Smooth muscle cell (in vitro differentiated cells): ENCODE measurements at regions not wholly inside any gene's neighbourhood (a gene's known extent, or its start where the extent isn't known, plus 50 kb on each side); places are given as distances from the start of the nearest gene placed in this dataset.

Experiments used
- DNase-seq: peaks from one replicate; lab custom pipeline; 2025; ENCODE audit not compliant: unreplicated experiment; lab: John Stamatoyannopoulos, UW
- H2AFZ ChIP-seq: fragments of 200-600 bp; sonication (generic); 2 replicates; pipeline ENCODE4 v1.6.0; 2016; ENCODE audit warnings: antibody characterized with exemption, low read depth, mild to moderate bottlenecking
- H3F3A ChIP-seq: fragments of 200-600 bp; sonication (generic); 2 replicates; pipeline ENCODE4 v1.6.0; 2017; ENCODE audit warnings: antibody characterized with exemption, low read depth
- H3K27ac ChIP-seq: fragments of 200-600 bp; sonication (generic); 2 replicates; pipeline ENCODE4 v1.5.1; 2016; ENCODE audit warnings: low read depth, mild to moderate bottlenecking
- H3K27me3 ChIP-seq: fragments of 200-600 bp; sonication (generic); 2 replicates; pipeline ENCODE4 v1.6.1; 2016; ENCODE audit warnings: low read depth, mild to moderate bottlenecking
- H3K36me3 ChIP-seq: fragments of 200-600 bp; sonication (generic); 2 replicates; pipeline ENCODE4 v1.5.1; 2016; ENCODE audit warnings: low read depth
- H3K4me1 ChIP-seq: fragments of 200-600 bp; sonication (generic); 2 replicates; pipeline ENCODE4 v1.5.1; 2016; ENCODE audit warnings: low read depth
- H3K4me2 ChIP-seq: fragments of 200-600 bp; sonication (generic); 2 replicates; pipeline ENCODE4 v1.6.0; 2016; ENCODE audit warnings: mild to moderate bottlenecking
- H3K4me3 ChIP-seq: fragments of 200-600 bp; sonication (generic); 2 replicates; pipeline ENCODE4 v1.5.1; 2016; ENCODE audit warnings: mild to moderate bottlenecking
- H3K79me2 ChIP-seq: fragments of 200-600 bp; sonication (generic); 2 replicates; pipeline ENCODE4 v1.6.0; 2016; ENCODE audit warnings: low read depth, mild to moderate bottlenecking
- H3K9ac ChIP-seq: fragments of 200-600 bp; sonication (generic); 2 replicates; pipeline ENCODE4 v1.6.0; 2016; ENCODE audit warnings: low read depth
- H3K9me3 ChIP-seq: fragments of 200-600 bp; sonication (generic); replicated peaks from 2 replicates; pipeline ENCODE4 v1.5.1; 2016; ENCODE audit warnings: low read depth
- H4K20me1 ChIP-seq: fragments of 200-600 bp; sonication (generic); 2 replicates; pipeline ENCODE4 v1.6.0; 2016; ENCODE audit warnings: low read depth
- WGBS: methylation state at CpG from one replicate; pipeline ENCODE4 v1.1.7; 2016; ENCODE audit warnings: low lambda C conversion rate; 5-methylcytosine and 5-hydroxymethylcytosine counted together
- TF ChIP-seq, protein P1 (sequence below): fragments of 200-600 bp; sonication (generic); IDR thresholded peaks from 2 replicates; pipeline ENCODE4 v1.5.1; 2017; ENCODE audit warnings: borderline replicate concordance, mild to moderate bottlenecking, antibody characterized with exemption; ENCODE audit not compliant: insufficient read depth, poor library complexity, severe bottlenecking

DNA sequence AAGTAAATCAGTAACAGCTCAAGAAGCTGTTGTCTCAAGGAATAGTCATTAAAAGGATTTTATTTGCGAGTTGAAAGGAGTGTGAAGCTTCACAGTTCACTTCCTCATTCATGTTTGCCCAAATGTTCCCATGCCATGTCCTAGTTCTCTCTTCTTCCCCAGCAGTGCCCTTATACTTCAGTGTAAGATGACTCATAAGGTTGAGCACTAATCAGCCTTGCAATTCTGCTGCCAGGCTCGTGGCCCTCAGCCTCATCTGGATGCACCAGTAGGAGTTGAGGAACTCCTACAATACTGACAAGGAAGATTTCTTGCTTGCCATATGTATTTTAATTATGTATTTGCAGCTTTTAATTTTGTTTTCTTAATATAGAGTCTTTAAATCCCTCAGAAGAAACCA is 1980.4 kb downstream of the SUCLG1 start:
- WGBS: 72% methylated on average over 2 of the region's 2 CpGs
- H3K27me3 ChIP-seq: no peaks in the 10 kb centered on the region
- H3K9me3 ChIP-seq: no peaks in the 10 kb centered on the region
- TF ChIP-seq, protein P1, sequence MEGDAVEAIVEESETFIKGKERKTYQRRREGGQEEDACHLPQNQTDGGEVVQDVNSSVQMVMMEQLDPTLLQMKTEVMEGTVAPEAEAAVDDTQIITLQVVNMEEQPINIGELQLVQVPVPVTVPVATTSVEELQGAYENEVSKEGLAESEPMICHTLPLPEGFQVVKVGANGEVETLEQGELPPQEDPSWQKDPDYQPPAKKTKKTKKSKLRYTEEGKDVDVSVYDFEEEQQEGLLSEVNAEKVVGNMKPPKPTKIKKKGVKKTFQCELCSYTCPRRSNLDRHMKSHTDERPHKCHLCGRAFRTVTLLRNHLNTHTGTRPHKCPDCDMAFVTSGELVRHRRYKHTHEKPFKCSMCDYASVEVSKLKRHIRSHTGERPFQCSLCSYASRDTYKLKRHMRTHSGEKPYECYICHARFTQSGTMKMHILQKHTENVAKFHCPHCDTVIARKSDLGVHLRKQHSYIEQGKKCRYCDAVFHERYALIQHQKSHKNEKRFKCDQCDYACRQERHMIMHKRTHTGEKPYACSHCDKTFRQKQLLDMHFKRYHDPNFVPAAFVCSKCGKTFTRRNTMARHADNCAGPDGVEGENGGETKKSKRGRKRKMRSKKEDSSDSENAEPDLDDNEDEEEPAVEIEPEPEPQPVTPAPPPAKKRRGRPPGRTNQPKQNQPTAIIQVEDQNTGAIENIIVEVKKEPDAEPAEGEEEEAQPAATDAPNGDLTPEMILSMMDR: no peak
- H3K36me3 ChIP-seq: no peaks in the 10 kb centered on the region
- H3K9ac ChIP-seq: no peak overlapping the region
- no peak overlapping the region for H3K27ac ChIP-seq
- H3K4me3 ChIP-seq: no peak overlapping the region
- H4K20me1 ChIP-seq: no peaks in the 10 kb centered on the region
- no peak for DNase-seq
- no peaks in the 10 kb centered on the region for H3F3A ChIP-seq
- no peak overlapping the region for H3K4me2 ChIP-seq
- no peaks in the 10 kb centered on the region for H3K4me1 ChIP-seq
- H3K79me2 ChIP-seq: no peaks in the 10 kb centered on the region
- no peak overlapping the region for H2AFZ ChIP-seq

DNA sequence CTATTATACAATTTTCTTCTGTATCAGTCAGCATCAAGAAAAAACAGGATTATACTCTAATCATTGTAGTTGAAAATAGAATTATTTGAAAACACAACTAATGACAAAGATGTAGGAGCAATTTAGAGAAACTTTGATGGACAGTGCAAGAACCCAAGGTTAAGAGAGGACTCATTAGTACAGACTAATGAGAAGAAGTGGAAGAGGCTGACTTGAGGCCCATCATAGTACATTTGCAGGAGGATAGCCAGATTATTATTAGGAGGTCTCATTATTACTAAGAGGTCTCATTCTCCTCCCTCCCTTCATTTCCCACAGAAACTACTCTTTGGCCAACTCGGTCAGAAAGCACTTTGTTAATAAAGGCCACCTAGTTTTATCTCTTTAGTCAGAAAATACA is 1983.0 kb downstream of the SUCLG1 start:
- H3K36me3 ChIP-seq: no peaks in the 10 kb centered on the region
- no peak for DNase-seq
- H3K9ac ChIP-seq: no peak overlapping the region
- H3K27ac ChIP-seq: no peak overlapping the region
- no peaks in the 10 kb centered on the region for H3K27me3 ChIP-seq
- H3F3A ChIP-seq: no peaks in the 10 kb centered on the region
- H3K79me2 ChIP-seq: no peaks in the 10 kb centered on the region
- TF ChIP-seq, protein P1: no peak
- H3K9me3 ChIP-seq: no peaks in the 10 kb centered on the region
- no peak overlapping the region for H3K4me2 ChIP-seq
- no peaks in the 10 kb centered on the region for H3K4me1 ChIP-seq
- 81% methylated on average over 1 of the region's 1 CpG for WGBS
- H2AFZ ChIP-seq: no peak overlapping the region
- H3K4me3 ChIP-seq: no peak overlapping the region
- H4K20me1 ChIP-seq: no peaks in the 10 kb centered on the region

DNA sequence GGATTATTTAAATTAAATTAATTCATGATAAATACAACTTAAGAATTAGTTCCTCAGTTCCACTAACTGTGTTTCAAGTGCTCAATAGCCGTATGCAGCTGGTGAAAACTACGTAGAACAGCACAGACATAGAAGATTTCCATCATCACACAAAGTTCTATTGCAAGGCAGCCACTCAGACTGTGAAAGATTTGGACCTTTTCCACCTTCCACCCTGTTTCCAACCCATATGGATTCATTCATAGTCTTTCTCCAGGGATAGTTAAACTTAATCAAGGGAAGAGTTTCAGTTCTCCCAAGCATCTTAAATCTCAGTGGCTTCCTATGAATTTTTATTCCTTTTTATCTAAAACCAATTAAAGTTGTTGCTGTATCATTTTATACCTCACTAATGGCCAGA is 2030.8 kb downstream of the SUCLG1 start:
- H3K4me3 ChIP-seq: no peak overlapping the region
- no peaks in the 10 kb centered on the region for H3K79me2 ChIP-seq
- WGBS: 92% methylated on average over 2 of the region's 2 CpGs
- DNase-seq: no peak
- H3K36me3 ChIP-seq: no peaks in the 10 kb centered on the region
- H3K9ac ChIP-seq: no peak overlapping the region
- H3K4me2 ChIP-seq: no peak overlapping the region
- no peak overlapping the region for H2AFZ ChIP-seq
- no peaks in the 10 kb centered on the region for H3K4me1 ChIP-seq
- H3K9me3 ChIP-seq: no peaks in the 10 kb centered on the region
- no peak overlapping the region for H3K27ac ChIP-seq
- TF ChIP-seq, protein P1: no peak
- H3K27me3 ChIP-seq: no peaks in the 10 kb centered on the region
- H3F3A ChIP-seq: no peaks in the 10 kb centered on the region
- no peaks in the 10 kb centered on the region for H4K20me1 ChIP-seq

DNA sequence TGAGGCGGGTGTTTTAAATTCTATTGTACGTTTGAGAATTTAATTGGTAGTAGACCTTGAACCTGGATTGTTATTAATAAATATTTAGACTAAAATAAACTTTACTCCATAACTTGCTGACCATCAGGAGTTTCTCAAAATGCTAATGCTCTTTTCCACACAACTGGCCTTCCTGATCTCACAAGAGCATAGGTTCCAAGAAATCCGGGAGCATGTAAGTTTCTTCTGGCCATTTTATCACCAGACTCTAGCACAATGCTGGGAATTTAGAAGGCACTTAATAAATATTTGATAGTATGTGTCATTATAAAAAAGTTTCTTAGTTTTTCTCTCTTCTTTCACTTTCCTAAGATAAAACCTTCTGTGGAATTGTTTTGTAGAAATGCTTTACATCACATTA is 2047.1 kb downstream of the SUCLG1 start:
- Histone ChIP-seq H3K4me2 (no peak overlapping the region), H3K36me3 (no peaks in the 10 kb centered on the region), H4K20me1 (no peaks in the 10 kb centered on the region), H3K9ac (no peak overlapping the region), H3K4me3 (no peak overlapping the region), H3K4me1 (no peaks in the 10 kb centered on the region), H3K27ac (no peak overlapping the region), H3K27me3 (no peaks in the 10 kb centered on the region), H3K9me3 (no peaks in the 10 kb centered on the region), H3K79me2 (no peaks in the 10 kb centered on the region), H2AFZ (peak overlapping the region; percentile 59), H3F3A (no peaks in the 10 kb centered on the region)
- TF ChIP-seq, protein P1: no peak
- WGBS: 90% methylated on average over 3 of the region's 3 CpGs
- DNase-seq: no peak
